ENCODE measurements at regions not wholly inside any gene's neighbourhood (a gene's known extent, or its start where the extent isn't known, plus 50 kb on each side); places are given as distances from the start of the nearest gene placed in this dataset.

DNA sequence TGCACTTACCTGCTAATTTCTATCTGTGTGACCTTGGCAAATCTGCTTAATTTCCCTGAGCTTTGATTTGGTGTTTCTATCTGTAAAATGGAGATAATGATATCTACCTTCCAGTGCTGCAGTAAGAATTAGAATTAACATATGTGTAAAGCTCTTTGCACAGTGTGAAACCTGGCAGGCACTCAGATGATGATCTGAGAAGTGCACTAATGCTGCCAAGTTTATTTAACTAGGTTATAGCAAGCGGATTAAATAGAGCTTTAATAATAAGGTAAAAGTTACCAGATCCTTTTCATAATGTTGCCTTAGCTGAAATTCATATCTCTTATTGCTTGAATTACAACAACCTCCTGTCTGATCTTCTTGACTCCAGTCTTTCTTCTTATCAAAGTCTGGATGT is 315.3 kb upstream of the CD180 start:
- TF ChIP-seq, protein P1, sequence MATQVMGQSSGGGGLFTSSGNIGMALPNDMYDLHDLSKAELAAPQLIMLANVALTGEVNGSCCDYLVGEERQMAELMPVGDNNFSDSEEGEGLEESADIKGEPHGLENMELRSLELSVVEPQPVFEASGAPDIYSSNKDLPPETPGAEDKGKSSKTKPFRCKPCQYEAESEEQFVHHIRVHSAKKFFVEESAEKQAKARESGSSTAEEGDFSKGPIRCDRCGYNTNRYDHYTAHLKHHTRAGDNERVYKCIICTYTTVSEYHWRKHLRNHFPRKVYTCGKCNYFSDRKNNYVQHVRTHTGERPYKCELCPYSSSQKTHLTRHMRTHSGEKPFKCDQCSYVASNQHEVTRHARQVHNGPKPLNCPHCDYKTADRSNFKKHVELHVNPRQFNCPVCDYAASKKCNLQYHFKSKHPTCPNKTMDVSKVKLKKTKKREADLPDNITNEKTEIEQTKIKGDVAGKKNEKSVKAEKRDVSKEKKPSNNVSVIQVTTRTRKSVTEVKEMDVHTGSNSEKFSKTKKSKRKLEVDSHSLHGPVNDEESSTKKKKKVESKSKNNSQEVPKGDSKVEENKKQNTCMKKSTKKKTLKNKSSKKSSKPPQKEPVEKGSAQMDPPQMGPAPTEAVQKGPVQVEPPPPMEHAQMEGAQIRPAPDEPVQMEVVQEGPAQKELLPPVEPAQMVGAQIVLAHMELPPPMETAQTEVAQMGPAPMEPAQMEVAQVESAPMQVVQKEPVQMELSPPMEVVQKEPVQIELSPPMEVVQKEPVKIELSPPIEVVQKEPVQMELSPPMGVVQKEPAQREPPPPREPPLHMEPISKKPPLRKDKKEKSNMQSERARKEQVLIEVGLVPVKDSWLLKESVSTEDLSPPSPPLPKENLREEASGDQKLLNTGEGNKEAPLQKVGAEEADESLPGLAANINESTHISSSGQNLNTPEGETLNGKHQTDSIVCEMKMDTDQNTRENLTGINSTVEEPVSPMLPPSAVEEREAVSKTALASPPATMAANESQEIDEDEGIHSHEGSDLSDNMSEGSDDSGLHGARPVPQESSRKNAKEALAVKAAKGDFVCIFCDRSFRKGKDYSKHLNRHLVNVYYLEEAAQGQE (IDR thresholded peaks at IDR 0.05; ENCODE audit: insufficient read depth in 1 of 2, low read depth in 2 of 2, low read length in 2 of 2) = no peak
- TF ChIP-seq FOXP2 (optimal IDR thresholded peaks at IDR 0.05; ENCODE audit: borderline replicate concordance, extremely low read depth, extremely low read length, insufficient read depth) = no peak
- no peak for TF ChIP-seq SIN3A (IDR thresholded peaks at IDR 0.05; ENCODE audit: borderline replicate concordance, insufficient read depth, low read length)
- TF ChIP-seq POLR2AphosphoS5 (IDR thresholded peaks at IDR 0.05; ENCODE audit: low read depth, low read length) = no peak
- no peak for TF ChIP-seq TAF1 (IDR thresholded peaks at IDR 0.05; ENCODE audit: borderline replicate concordance, insufficient read depth, low read length)

DNA sequence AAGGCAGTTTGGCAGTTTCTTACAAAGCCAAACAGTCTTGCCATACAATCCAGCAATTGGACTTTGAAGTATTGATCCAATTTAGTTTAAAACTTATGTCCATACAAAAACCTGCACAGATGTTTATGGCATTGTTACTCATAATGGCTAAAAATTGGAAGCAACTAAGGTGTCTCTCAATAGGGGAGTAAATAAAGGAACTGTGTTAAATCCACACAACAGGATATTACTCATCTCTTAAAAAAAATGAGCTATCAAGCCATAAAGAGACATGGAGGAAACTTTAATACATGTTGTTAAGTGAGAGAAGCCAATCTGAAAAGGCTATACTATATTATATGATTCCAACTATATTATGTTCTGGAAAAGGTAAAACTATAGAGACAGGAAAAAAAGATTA is 313.6 kb upstream of the CD180 start:
- no peak for TF ChIP-seq TAF1 (IDR thresholded peaks at IDR 0.05; ENCODE audit: borderline replicate concordance, insufficient read depth, low read length)
- TF ChIP-seq, protein P1 (IDR thresholded peaks at IDR 0.05; ENCODE audit: insufficient read depth in 1 of 2, low read depth in 2 of 2, low read length in 2 of 2) = no peak
- no peak for TF ChIP-seq SIN3A (IDR thresholded peaks at IDR 0.05; ENCODE audit: borderline replicate concordance, insufficient read depth, low read length)
- TF ChIP-seq FOXP2 (optimal IDR thresholded peaks at IDR 0.05; ENCODE audit: borderline replicate concordance, extremely low read depth, extremely low read length, insufficient read depth) = no peak
- TF ChIP-seq POLR2AphosphoS5 (IDR thresholded peaks at IDR 0.05; ENCODE audit: low read depth, low read length) = no peak

DNA sequence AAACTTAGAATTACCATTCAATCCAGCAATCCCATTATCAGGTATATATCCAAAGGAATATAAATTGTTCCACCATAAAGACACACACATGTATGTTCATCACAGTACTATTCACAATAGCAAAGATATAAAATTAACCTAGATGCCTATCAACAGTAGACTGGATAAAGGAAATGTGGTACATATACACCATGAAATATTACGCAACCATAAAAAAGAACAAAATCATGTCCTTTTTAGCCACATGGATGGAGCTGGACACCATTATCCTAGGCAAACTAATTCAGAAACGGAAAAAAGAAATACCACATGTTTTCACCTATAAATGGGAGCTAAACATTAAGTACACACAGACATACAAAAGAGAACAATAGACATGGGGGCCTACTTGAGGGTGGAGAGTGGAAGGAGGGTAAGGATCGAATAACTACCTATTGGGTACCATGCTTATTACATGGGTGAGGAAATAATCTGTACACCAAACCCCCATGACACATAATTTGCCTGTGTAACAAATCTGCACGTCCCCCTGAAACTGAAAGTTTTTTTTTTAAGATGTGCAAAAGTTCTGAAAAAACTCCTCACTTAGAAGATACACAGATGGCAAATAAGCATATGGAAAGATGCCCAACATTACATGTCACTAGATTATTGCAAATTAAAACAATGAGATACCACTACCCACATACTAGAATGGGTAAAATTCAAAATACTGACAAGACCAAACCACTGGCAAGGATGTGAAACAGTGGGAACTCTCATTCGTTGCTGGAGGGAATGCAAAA is 313.0 kb upstream of the CD180 start:
- TF ChIP-seq SIN3A (IDR thresholded peaks at IDR 0.05; ENCODE audit: borderline replicate concordance, insufficient read depth, low read length) (no peak), TAF1 (IDR thresholded peaks at IDR 0.05; ENCODE audit: borderline replicate concordance, insufficient read depth, low read length) (no peak), POLR2AphosphoS5 (IDR thresholded peaks at IDR 0.05; ENCODE audit: low read depth, low read length) (no peak), FOXP2 (optimal IDR thresholded peaks at IDR 0.05; ENCODE audit: borderline replicate concordance, extremely low read depth, extremely low read length, insufficient read depth) (no peak)
- TF ChIP-seq, protein P1 (IDR thresholded peaks at IDR 0.05; ENCODE audit: insufficient read depth in 1 of 2, low read depth in 2 of 2, low read length in 2 of 2) = no peak

DNA sequence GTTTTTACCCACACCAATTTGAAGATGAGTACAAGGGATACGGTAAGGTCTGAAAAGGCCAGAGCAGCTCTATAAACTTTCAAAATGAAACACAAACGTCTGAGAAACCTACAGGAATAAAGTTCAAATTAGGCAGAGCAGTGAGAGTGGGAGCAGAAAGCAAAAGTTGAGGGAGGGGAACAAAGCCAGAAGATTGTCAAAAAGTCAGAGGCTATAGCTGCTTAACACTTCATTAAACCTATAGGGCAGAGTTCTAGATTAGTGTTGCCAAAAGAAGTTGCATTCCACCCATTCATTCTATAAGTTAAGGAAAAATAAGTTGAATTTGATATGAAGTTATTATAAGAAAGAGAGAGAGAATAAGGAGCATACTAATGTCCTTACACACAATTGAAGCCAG is 309.6 kb upstream of the CD180 start:
- TF ChIP-seq, protein P1 (IDR thresholded peaks at IDR 0.05; ENCODE audit: insufficient read depth in 1 of 2, low read depth in 2 of 2, low read length in 2 of 2) = no peak
- TF ChIP-seq POLR2AphosphoS5 (IDR thresholded peaks at IDR 0.05; ENCODE audit: low read depth, low read length) (no peak), SIN3A (IDR thresholded peaks at IDR 0.05; ENCODE audit: borderline replicate concordance, insufficient read depth, low read length) (no peak), TAF1 (IDR thresholded peaks at IDR 0.05; ENCODE audit: borderline replicate concordance, insufficient read depth, low read length) (no peak), FOXP2 (optimal IDR thresholded peaks at IDR 0.05; ENCODE audit: borderline replicate concordance, extremely low read depth, extremely low read length, insufficient read depth) (no peak)

Measured in PFSK-1 (cell line).